GM19463 (cell line): ENCODE measurements at regions not wholly inside any gene's neighbourhood (a gene's known extent, or its start where the extent isn't known, plus 50 kb on each side); places are given as distances from the start of the nearest gene placed in this dataset.
"Not testable (repeated sequence)": the region's sequence is repeated elsewhere in the genome, so short reads cannot be mapped to it uniquely, and the experiment has no call there.

Source experiments
- ATAC-seq: cut with Tn5 transposase; IDR thresholded peaks from one replicate; pipeline ENCODE4 v1.9.1; 2021; ENCODE audit warnings: mild to moderate bottlenecking, moderate library complexity; ENCODE audit not compliant: unreplicated experiment

DNA sequence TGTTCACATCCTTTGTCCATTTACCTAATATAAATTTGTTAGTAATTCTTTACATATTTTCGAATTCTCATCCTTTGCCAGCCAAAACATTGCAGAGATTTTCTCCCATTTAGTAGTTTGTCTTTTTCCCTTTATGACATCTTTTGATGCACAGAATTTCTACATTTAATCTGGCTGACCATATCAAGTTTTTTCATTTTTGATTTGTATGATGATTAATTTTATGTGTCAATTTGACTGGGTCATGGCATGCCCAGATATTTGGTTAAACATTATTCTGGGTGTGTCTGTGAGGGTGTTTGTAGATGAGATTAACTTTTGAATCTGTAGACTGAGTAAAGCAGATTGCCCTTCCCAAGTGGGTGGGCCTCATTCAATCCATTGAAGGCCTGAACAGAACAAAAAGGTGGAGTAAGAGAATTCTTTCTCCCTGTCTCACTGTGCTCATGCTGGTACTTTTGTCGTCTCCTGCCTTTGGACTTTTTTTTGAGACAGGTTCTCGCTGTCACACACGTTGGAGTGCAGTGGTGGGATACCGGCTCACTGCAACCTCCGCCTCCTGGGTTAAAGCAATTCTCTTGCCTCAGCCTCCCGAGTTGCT is 72.1 kb upstream of the EPB41L1 start:
- ATAC-seq: no peak

DNA sequence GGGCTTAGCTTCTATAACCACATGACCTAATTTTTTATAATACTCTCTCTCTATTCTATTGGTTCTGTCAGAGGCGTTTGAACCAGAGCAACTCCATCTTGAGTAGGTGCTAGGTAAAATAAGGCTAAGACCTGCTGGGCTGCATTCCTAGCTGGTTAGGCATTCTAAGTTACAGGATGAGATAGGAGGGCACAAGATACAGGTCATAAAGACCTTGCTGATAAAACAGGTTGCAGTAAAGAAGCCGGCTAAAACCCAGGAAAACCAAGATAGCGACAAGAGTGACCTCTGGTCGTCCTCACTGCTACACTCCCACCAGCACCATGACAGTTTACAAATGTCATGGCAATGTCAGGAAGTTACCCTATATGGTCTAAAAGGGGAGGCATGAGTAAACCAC is 71.3 kb upstream of the EPB41L1 start:
- ATAC-seq: not testable (repeated sequence)

DNA sequence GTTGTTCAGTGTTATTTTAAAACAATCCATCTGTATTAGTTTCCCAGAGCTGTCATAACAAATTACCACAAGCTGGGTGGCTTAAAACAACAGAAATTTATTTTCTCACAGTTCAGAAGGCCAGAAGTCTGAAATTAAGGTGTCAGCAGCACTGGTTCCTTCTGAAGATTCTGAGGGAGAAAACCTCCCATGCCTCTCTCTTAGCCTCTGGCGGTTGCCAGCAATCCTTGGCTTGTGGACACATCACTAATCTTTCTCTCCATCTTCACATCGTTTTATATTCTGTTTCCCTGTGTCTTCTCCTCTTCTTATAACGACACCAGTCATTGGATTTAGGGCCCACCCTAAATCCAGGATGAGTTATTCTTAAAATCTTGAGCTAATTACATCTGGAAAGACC is 70.2 kb upstream of the EPB41L1 start:
- ATAC-seq: no peak

DNA sequence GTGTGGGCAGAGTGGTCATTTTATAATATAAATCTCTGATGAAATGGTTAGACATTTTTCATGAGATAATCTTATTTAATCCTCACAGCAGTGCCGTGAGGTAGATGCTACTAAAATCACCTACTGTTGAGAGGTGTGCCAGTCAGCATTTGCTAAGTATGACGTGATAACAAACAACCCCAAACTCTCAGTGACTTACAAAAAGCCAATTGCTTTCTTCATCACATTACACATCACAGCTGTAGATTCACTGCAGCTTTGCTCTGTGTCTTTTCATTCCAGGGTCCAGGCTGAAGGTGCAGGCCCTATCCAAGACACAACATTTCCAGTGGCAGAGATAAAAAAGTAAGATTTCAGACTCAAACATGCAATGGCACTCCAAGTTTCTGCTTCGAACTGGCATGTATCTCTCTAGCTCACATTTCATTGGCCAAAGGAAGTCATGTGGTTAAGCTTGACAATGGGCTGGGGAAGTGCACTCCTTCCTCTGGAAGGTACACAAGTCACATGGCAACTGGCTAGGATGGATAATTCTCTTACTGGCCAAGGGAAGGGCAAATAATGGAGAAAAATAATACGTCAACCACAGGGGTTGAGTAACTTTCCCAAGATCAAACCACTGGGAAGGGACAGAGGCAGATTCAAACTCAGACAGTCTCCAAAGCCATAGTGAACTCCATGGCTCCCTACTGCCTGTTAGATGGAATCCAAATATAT is 69.5 kb upstream of the EPB41L1 start:
- no peak for ATAC-seq

DNA sequence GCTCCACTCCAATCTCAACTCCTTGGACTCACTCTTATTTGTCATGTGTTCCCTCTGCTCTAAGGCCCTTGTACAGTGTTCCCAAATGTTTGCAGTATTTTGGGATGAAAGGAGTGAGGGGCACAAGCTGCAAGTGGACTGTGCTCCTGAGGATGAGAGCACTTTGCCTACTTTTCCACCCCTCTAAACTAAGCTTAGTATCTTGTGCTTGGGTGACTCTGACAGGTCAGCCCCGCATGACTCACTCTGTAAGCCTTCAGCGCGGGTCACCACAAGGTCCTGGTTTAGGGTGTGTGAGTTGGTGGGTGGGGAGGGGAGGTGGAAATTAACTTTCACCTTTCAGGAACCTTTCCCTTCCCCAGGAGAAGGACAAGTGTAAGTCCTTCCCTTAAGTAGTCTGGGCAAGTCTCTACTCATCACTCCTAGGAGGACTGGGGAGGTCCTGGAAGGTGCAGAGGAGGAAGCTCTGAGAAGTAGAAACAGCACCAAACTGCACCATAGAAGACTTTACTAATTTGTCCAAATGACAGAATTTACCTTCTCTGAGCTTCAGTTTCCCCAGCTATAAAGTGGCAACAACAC is 68.8 kb upstream of the EPB41L1 start:
- no peak for ATAC-seq

DNA sequence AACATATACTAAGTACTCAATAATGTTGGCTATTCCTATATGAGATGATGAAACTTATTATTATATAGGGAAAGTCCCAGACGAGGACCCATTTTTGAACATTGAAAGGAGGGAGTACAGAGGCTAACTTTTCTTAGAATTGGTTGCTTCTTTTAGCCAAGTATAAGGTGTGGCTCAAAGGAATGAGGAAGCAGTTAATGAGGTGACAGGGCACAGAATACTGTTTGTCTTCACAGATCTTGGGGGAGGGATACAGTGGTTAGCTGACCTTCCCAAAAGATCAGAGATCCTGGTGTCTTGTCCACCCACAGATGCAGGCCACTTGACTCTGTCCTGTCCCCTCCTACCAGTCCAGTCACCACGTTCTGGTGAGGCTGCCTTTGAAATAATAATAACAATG is 67.8 kb upstream of the EPB41L1 start:
- ATAC-seq: no peak

DNA sequence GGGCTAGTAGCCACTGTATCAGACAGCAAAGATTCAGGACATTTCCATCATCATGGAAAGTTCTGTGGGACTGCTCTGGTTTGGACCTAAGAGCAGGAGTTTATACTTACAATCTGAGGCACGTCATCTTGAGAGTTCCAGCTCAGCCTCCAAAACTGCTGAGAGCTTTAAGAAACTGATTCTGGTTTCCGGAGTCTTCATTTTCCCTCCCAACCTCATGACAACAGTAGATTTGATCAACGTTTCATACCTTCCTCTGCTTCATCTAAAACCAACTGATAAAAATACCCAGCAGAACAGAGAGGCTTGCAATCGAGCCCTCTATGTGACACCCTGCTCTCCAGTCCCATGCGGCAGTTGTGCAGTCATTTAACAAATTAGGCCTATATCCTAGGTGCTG is 64.3 kb upstream of the EPB41L1 start:
- no peak for ATAC-seq

DNA sequence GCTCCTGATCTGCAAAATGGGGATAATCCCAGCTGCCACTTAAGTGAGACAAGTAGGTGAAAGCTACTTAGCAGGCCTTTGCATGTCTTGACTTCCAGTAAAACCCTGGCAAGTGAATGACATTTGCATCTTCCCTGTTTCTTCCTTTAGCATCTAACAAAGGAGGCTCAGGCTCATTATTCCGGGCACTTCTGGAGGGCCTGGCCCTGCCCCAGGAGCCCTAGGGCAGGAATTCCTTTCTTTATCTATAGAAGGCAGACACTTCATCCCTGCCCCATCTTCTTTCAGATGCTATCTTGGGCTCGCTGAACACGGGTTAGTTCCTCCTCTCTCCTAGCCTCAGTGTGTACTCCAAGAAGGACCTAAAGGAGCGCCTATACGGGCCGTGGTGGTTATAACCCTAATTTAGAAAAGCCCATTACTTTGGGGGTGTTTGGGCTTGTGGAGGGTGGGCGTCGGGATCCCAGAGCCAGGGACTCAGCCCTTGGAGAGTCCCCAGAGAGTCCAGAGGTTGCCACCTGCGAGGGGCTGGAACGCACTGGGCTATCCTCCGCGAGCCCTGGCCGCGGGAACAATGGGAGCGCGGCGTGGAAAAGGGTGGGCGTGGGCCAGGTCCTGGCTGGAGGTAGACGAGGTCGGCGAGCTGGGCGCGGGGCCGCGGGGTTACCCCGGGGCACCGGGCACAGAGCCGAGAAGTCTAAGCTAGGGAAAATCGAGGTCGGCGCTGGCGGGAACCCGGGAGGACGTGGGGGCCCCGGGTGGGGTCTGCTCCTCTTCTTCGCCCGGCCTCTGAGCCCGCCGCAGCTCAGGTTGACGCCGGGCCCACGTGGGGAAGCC is 62.8 kb upstream of the EPB41L1 start:
- no peak for ATAC-seq

DNA sequence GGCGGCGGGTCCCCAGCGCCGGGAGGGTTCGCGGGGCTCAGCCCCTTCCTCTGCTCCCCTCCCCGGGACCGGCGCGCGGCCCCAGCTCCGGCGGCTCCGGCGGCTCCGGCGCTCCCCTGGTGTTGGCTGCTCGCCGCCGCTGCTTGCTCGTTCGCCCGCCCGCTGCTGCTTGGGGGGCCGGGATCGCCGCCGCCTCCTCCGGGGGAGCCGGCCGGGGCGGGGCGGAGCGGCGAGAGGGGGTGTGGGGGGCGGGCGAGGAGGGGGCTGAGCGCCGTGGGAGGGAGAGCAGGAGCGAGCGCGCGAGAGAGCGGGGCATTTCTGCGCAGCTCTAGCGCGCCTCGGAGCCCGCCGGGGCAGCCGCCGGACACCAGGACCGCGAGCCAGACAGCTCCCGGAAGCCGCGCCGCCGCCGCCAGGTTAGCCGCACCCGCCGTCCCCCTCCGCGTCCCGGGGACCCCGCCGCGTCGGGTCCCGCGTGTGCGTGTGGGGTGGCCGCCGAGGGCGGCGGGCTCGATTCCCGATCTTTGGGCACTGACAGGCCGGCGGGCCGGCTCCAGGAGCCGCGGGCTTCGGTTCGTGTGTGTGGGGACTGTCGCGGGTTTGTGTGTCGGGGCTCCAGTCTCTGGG is 62.0 kb upstream of the EPB41L1 start:
- no peak for ATAC-seq

DNA sequence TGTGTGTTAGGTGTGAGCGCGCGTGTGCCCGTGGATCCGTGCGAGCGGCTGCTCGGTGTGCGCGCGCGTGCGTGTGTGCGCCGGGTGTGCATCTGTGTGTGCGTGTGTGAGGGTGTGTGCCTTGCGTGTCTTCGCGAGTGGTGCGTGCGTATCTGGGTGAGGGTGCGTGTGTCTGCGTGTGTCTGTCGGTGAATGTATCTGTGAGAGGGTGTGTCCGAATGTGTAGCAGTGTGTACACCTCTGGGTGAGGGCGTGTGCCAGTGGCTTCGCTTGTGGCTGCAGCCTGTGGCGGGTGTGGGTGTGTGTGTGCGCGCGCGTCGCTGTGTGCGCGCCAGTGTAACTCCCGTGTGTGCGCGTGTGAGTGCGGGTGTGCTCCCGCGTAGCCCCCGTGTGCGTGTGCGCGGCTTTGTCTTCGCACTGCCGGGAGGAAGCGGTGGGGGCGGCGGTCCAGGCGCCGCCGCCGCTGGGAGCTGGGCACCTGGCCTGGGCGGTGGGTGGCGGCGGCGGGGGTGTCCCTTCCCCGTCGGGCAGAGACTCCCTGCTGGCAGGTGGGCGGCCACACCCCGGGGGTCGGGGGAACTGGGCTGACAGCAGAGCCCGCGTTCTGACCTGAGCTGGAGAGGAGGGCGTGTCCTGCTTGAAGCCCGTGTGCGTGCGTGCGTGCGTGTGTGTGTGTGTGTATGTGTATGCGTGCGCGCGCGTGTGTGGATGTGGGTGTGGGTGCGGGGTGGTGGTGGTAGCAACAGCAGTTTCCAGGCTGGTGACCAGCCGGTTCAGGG is 61.3 kb upstream of the EPB41L1 start:
- ATAC-seq: no peak

DNA sequence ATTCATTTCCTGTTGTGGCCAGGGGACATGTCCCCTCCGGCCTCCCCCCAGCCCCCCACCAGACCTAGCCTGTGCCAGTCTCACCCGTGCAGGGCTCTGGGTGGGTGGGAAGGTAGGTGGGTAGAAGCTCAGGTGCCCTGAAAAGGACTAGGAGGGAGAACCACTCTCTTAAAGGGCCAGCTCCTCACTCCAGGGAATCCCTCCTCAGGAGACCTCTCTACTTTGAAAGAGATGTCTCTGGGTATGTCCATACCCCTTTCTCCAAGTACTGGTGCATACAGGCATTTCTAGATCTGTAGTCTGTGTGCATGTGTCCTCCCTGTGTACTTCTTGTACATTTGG is 60.8 kb upstream of the EPB41L1 start:
- no peak for ATAC-seq

DNA sequence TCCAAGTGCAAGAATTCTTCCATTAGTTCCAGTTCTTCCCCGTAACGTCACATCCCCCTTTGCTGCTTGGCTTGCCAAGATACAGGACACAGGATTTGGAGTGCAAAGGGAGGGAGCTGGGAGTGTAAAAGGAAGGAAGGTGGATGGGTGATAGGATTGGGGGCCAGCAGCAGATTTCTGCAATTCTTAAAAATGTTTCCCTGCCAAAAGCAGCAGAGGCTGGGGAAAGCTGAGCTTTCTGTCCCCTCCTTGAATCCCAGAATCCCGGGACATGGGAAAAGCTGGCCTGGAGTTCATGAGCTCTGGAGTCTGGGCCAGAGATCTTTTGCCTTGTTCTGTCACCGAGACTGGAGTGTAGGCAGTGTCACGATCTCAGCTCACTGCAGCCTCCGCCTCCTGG is 60.0 kb upstream of the EPB41L1 start:
- ATAC-seq: no peak

DNA sequence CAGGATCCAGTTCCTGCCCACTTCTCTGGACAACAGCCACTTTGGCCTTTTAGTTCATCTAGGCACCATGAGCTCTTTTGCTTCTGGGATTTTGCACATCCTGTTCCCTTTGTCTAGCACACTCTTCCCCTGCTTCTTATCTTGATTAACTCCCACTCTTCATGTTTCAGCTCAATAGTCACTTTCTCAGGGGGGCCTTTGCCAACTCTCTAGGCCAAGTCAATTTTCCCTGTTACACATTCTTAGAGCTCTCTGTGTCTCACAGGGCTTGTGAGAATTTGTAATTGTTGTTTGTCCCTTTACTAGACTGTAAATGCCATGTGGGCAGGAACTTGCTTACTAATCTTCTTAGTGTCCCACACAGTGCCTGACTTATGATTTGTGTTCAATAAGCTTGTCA is 58.1 kb upstream of the EPB41L1 start:
- ATAC-seq: no peak

DNA sequence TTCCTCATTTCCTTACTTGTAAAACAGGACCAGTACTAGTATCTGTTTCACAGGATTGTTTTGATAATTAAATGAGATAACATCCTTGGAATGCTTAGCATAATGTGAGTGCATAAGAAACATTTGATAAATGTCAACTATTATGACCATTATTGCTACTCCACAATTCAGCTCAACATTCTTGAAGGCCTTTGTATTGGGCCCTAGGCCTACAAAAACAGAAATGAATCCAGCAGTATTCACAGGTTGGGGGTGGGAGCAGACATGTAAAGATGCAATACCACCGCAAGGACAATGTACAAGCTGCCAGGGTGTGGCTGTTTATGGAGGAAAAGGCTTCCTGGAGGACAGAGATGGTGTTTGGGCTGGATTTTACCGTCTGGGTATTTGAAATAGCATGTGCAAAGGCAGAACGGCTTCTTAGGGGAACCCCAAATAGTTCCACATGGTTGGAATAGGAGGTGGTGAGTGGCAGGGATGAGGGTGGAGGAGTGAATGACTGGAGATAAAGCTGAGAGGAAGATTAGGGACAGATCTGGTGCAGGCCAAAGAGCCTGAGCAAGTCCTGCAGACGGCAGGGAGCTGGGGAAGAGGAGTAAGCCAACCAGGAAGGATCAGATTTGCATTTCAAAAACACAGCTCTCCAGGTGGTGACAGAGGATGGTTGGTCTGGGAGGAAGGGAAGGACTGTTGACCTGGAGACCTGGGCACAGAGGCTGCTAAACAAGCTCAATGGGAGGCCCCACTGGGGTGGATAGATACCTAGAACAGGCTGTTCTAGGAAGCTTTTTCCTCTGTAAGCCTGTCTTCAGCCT is 57.0 kb upstream of the EPB41L1 start:
- no peak for ATAC-seq

DNA sequence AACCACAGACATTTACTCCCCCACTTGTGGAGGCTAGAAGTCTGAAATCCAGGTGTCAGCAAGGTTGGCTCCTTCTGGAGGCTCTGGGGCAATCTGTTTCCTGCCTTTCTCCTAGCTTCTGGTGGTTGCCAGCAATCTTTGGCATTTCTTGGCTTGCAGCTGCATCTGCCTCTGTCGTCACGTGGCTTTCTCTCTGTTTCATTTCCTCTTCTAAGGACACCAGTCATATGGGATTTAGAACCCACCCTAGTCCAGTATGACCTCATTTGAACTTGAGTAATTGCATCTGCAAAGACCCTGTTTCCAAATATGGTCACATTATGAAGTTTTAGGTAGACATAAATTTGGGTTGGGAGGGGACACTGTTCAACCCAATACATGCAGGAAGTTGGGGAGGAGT is 56.2 kb upstream of the EPB41L1 start:
- peak; percentile 71 for ATAC-seq

DNA sequence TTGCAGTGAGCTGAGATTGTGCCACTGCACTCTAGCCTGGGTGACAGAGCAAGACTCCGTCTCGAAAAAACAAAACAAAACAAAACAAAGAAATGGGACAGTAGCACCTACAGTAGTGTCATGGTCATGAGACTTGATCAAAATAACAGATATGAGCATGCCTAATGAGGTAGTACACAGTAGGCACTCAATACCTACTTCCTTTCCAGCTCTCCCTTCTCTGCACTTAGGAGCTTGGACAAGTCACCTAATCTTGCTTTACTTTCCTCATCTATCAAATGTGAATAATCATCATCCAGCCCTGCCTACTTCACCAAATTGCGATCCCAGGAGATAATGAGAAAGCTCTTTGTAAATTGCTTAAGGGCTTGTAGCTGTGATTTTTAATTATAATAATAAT is 55.4 kb upstream of the EPB41L1 start:
- ATAC-seq: no peak

DNA sequence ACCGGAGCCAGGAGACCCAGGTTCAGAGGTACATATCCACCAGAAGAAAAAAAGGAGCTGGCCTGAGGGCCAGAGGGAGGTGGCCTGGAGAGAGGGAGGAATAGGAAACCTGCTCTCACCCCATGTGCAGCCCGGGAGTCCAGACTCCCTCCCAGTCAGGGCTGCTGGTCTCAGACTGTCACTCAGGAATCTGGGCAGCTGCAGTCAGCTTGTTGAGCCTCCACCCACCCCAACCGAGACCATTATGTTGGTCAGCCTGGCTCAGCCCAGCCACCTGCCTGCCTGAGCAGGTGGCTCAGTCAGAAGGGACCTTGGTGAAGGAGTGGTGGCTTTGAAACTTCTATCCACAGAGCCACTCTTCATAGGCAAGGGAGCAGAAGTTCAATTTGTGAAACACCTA is 53.3 kb upstream of the EPB41L1 start:
- ATAC-seq: no peak

DNA sequence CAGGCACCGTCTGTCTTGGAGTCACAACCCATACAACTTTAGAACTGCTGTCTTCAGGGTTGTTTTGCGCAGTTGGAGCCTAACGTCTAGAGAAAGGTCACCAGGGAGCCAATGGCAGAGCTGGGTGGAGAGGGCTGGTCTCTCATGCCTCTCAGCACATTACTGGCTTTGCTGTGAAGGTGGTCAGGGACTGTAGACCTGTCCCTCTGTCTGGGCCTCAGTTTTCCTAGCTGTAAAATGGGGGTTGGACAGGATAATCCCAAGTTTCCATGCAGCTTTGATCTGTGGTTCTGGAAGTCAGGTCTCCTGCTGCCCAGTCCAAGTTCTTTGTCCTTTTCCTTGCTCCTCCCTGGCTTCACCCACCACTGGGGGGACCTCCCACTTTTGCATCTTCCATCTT is 52.2 kb upstream of the EPB41L1 start:
- no peak for ATAC-seq

DNA sequence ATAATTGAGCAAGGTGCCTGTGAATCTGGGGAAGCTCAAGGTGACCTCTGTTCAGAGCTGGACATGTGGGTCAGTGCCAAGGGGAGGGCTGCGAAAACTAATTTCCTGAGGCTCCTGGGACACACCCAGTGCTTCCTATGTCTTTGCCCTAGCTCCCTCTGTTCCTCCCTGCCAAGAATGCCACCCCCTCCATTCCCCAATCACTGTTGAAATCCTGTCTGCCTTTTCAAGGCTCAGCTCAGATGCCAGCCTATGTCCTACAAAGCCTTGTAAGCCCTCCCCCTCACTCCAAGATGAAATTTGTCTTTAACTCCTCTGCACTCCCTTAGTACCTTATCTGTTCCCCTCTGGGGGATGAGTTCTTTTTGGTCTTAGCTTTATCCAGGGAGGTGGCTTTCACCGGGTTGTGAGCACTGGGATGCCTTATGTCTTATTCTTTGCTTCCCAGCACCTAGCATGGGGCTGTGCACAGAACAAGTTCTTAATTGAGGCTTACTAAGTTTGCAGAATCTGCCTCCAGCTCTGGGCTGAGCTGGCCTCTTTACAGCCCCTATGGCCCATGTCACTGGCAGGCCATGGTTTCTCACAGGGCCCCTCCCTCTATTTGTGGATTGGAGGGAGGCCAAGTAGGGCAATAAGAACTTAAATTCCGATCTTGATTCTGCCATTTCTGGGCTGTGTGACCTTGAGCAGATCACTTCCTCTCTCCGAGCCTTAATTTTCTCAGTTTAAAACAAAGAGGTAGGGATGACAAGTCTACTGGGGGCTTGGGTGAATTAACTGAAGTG is 51.5 kb upstream of the EPB41L1 start:
- ATAC-seq: no peak
